ENCODE measurements at regions not wholly inside any gene's neighbourhood (a gene's known extent, or its start where the extent isn't known, plus 50 kb on each side); places are given as distances from the start of the nearest gene placed in this dataset.

DNA sequence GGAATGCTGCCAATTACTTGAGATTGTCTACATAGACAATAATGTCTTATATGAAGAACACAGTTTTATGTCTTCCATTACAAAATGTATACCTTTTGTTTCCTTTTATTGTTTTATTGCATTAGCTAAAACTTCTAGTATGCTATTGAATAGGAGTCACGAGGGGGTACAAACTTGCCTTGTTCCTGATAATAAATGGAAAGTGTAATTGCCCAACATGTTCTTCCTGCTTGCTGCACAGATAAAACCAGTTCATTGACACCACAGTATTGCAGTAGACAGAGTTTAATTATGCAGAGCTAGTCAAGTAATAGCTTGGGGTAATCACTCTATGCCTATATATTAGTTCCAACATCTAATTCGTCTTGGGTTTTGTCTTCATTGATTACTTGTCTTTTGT lies 1276.2 kb upstream of the NRXN1 start:
- 69 to 73% methylated on average over 2 of the region's 2 CpGs for WGBS, 2 donors
- intact Hi-C loops (cut with DNase I; ENCODE audit: low total_unique reads): no loop called here
- no peak for DNase-seq (ENCODE audit: low spot score in 2 of 2)
- no peak for TF ChIP-seq CTCF (IDR thresholded peaks at IDR 0.05)
- TF ChIP-seq POLR2A (IDR thresholded peaks at IDR 0.05): no peak
- no peak overlapping the region for H3K4me3 ChIP-seq (ENCODE audit: low read depth, poor library complexity, severe bottlenecking)

GRCh38 chr2:52294628-52295027 lies 1262.7 kb upstream of the NRXN1 start:
- no peak for DNase-seq (ENCODE audit: low spot score in 2 of 2)
- TF ChIP-seq POLR2A (IDR thresholded peaks at IDR 0.05) (no peak), CTCF (IDR thresholded peaks at IDR 0.05) (no peak)
- intact Hi-C loops (cut with DNase I; ENCODE audit: low total_unique reads): no loop called here
- 66 to 70% methylated on average over 1 of the region's 1 CpG for WGBS, 2 donors
- H3K4me3 ChIP-seq (ENCODE audit: low read depth, poor library complexity, severe bottlenecking): no peak overlapping the region

DNA sequence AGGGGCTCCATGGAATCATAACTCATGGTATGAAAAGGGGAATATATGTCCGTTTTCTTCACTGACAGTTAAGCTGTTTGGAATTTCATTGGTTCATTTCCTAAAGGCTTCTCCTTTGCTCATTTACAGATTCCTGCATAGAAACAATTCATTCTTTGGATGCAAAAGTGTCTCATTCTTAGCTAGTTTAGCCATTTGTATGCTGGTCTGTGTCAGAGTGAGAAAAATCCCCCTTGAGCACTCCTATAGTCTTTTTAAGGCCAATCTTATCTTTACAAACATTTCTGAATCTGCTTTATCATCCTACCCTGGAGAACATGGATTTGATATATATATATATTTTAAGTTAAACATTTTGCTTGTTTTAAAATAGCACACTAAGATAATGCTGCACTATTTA lies 1260.9 kb upstream of the NRXN1 start:
- 77 to 78% methylated on average over 1 of the region's 1 CpG for WGBS, 2 donors
- intact Hi-C loops (cut with DNase I; ENCODE audit: low total_unique reads): no loop called here
- TF ChIP-seq POLR2A (IDR thresholded peaks at IDR 0.05) (no peak), CTCF (IDR thresholded peaks at IDR 0.05) (no peak)
- no peak for DNase-seq (ENCODE audit: low spot score in 2 of 2)
- H3K4me3 ChIP-seq (ENCODE audit: low read depth, poor library complexity, severe bottlenecking): no peak overlapping the region

DNA sequence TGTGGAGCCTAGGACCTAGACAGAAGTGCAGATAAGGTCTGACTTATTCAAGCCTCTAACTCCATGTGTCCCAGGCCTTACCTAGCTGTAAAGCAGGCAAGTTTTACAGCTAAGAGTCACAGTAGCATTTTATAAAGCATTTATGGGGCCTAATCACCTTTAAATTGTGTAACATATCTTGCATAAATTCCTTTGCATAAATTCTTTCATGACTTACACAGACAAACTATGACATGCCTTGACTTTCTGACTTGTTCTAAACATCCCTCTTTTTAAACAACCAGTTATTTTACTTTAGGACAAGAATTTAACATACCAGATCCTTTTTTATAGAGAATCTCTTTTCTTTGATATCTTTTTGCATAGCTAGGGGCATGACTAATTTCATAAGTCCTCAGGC lies 1257.8 kb upstream of the NRXN1 start:
- intact Hi-C loops (cut with DNase I; ENCODE audit: low total_unique reads): no loop called here

DNA sequence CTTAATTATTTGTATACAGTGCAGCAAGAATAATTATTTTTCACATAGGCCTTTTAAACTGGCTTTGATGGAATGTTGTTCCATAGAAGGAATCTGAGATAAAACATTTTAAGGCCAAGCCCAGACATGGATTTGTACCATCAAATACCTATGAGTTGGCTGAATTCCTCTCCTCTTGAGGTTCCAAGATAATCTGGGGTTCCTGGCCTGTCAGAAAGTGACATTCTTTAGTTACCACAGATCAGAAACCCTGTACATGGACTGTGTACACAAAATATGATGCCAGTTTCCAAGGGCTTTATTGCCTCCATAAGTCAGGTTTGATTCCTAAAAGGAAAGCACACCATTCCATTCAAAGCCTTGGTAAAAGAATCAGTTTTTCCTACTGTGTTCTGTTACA lies 1256.7 kb upstream of the NRXN1 start:
- no peak overlapping the region for H3K4me3 ChIP-seq (ENCODE audit: low read depth, poor library complexity, severe bottlenecking)
- intact Hi-C loops (cut with DNase I; ENCODE audit: low total_unique reads): no loop called here
- DNase-seq (ENCODE audit: low spot score in 2 of 2): no peak
- TF ChIP-seq CTCF (IDR thresholded peaks at IDR 0.05): no peak
- no peak for TF ChIP-seq POLR2A (IDR thresholded peaks at IDR 0.05)

More for the DNA sequence above, 1257.8 kb upstream of the NRXN1 start:
- no peak overlapping the region for H3K4me3 ChIP-seq (ENCODE audit: low read depth, poor library complexity, severe bottlenecking)
- DNase-seq (ENCODE audit: low spot score in 2 of 2): no peak
- TF ChIP-seq CTCF (IDR thresholded peaks at IDR 0.05) (no peak), POLR2A (IDR thresholded peaks at IDR 0.05) (no peak)

- intact Hi-C loops (cut with DNase I; ENCODE audit: low total_unique reads): no loop called here
- 60 to 76% methylated on average over 3 of the region's 3 CpGs for WGBS, 2 donors
- DNase-seq (ENCODE audit: low spot score in 2 of 2): no peak
- TF ChIP-seq CTCF (IDR thresholded peaks at IDR 0.05): no peak
- TF ChIP-seq POLR2A (IDR thresholded peaks at IDR 0.05): no peak
- H3K4me3 ChIP-seq (ENCODE audit: low read depth, poor library complexity, severe bottlenecking): no peak overlapping the region
These were observed 1238.0 kb upstream of the NRXN1 start for GRCh38 chr2:52269696-52270485.

All from lower leg skin (tissue), 4 donors.